ENCODE measurements at regions not wholly inside any gene's neighbourhood (a gene's known extent, or its start where the extent isn't known, plus 50 kb on each side); places are given as distances from the start of the nearest gene placed in this dataset.

- TF ChIP-seq CTCF (IDR thresholded peaks at IDR 0.05; ENCODE audit: low read depth, low read length): no peak
- Histone ChIP-seq H3K27me3 (ENCODE audit: control insufficient read depth, insufficient read depth, low read length) (no peaks in the 10 kb centered on the region), H3K9me3 (ENCODE audit: control insufficient read depth, insufficient read depth, low read length) (no peaks in the 10 kb centered on the region), H3K27ac (ENCODE audit: low read depth, low read length) (no peak overlapping the region), H3K4me3 (ENCODE audit: low read depth, low read length) (no peak overlapping the region)
- ChIA-PET POLR2A (no interaction called here), CTCF (interaction anchor here (0.6 kb wide), 1 partner anchor 52 kb away, joined by 3 read pairs; no protein-coding TSS in a partner anchor)
- DNase-seq (ENCODE audit: low read depth, low spot score): no peak
Observed at GRCh38 chr6:144344646-144345045, 59.5 kb downstream of the UTRN start.

- POLR2A ChIA-PET: no interaction called here
- CTCF ChIA-PET: interaction anchor here (0.6 kb wide), 1 partner anchor 53 kb away, joined by 3 read pairs; no protein-coding TSS in a partner anchor
- Histone ChIP-seq H3K9me3 (ENCODE audit: control insufficient read depth, insufficient read depth, low read length) (no peaks in the 10 kb centered on the region), H3K27ac (ENCODE audit: low read depth, low read length) (no peak overlapping the region), H3K4me3 (ENCODE audit: low read depth, low read length) (no peak overlapping the region), H3K27me3 (ENCODE audit: control insufficient read depth, insufficient read depth, low read length) (no peaks in the 10 kb centered on the region)
- TF ChIP-seq CTCF (IDR thresholded peaks at IDR 0.05; ENCODE audit: low read depth, low read length): no peak
- no peak for DNase-seq (ENCODE audit: low read depth, low spot score)
Observed at GRCh38 chr6:144345451-144345850, 60.3 kb downstream of the UTRN start.

- peak overlapping the region; percentile 61 for H3K27ac ChIP-seq (ENCODE audit: low read depth, low read length)
- H3K9me3 ChIP-seq (ENCODE audit: control insufficient read depth, insufficient read depth, low read length): no peaks in the 10 kb centered on the region
- ChIA-PET POLR2A (no interaction called here), CTCF (no interaction called here)
- no peak overlapping the region for H3K4me3 ChIP-seq (ENCODE audit: low read depth, low read length)
- no peak for TF ChIP-seq CTCF (IDR thresholded peaks at IDR 0.05; ENCODE audit: low read depth, low read length)
- no peaks in the 10 kb centered on the region for H3K27me3 ChIP-seq (ENCODE audit: control insufficient read depth, insufficient read depth, low read length)
- DNase-seq (ENCODE audit: low read depth, low spot score): peak; percentile 24
Observed at GRCh38 chr6:144346719-144347447, 61.7 kb downstream of the UTRN start.

- Histone ChIP-seq H3K27me3 (ENCODE audit: control insufficient read depth, insufficient read depth, low read length) (no peaks in the 10 kb centered on the region), H3K4me3 (ENCODE audit: low read depth, low read length) (no peak overlapping the region), H3K27ac (ENCODE audit: low read depth, low read length) (peak overlapping the region; percentile 61), H3K9me3 (ENCODE audit: control insufficient read depth, insufficient read depth, low read length) (no peaks in the 10 kb centered on the region)
- POLR2A ChIA-PET: interaction anchor here (0.7 kb wide), 1 partner anchor 51 kb away, joined by 5 read pairs; no protein-coding TSS in a partner anchor
- DNase-seq (ENCODE audit: low read depth, low spot score): no peak
- CTCF ChIA-PET: no interaction called here
- no peak for TF ChIP-seq CTCF (IDR thresholded peaks at IDR 0.05; ENCODE audit: low read depth, low read length)
Observed at GRCh38 chr6:144347448-144347759, 62.3 kb downstream of the UTRN start.

- Histone ChIP-seq H3K9me3 (ENCODE audit: control insufficient read depth, insufficient read depth, low read length) (no peaks in the 10 kb centered on the region), H3K27me3 (ENCODE audit: control insufficient read depth, insufficient read depth, low read length) (no peaks in the 10 kb centered on the region), H3K27ac (ENCODE audit: low read depth, low read length) (no peak overlapping the region), H3K4me3 (ENCODE audit: low read depth, low read length) (no peak overlapping the region)
- DNase-seq (ENCODE audit: low read depth, low spot score): no peak
- ChIA-PET CTCF (no interaction called here), POLR2A (interaction anchor here (0.7 kb wide), 1 partner anchor 51 kb away, joined by 5 read pairs; no protein-coding TSS in a partner anchor)
- TF ChIP-seq CTCF (IDR thresholded peaks at IDR 0.05; ENCODE audit: low read depth, low read length): no peak
Observed at GRCh38 chr6:144347933-144348332, 62.8 kb downstream of the UTRN start.

Data from AG04450 (cell line).